ENCODE measurements at regions not wholly inside any gene's neighbourhood (a gene's known extent, or its start where the extent isn't known, plus 50 kb on each side); places are given as distances from the start of the nearest gene placed in this dataset.

GRCh38 chr18:56468396-56468795 lies 170.0 kb downstream of the TXNL1 start:
- Histone ChIP-seq H3K4me3 (no peak overlapping the region), H3F3A (ENCODE audit: low read depth) (no peaks in the 10 kb centered on the region), H2AFZ (replicated peaks) (no peak overlapping the region), H3K79me2 (ENCODE audit: low read depth) (no peaks in the 10 kb centered on the region), H3K27me3 (no peaks in the 10 kb centered on the region), H3K9ac (no peak overlapping the region), H3K9me3 (ENCODE audit: low read depth) (no peaks in the 10 kb centered on the region), H3K4me2 (no peak overlapping the region), H4K20me1 (ENCODE audit: low read depth) (no peaks in the 10 kb centered on the region), H3K4me1 (no peaks in the 10 kb centered on the region), H3K27ac (no peak overlapping the region), H3K36me3 (no peaks in the 10 kb centered on the region)
- TF ChIP-seq EZH2 (IDR thresholded peaks at IDR 0.05) (no peak), CTCF (IDR thresholded peaks at IDR 0.05) (no peak), EZH2phosphoT487 (IDR thresholded peaks at IDR 0.05) (no peak)
- no peak overlapping the region for H3K4me3 Mint-ChIP-seq
- no peaks in the 10 kb centered on the region for H3K27me3 Mint-ChIP-seq (ENCODE audit: insufficient read depth, low read depth)
- no peak overlapping the region for H3K27ac Mint-ChIP-seq
- no peak for DNase-seq (ENCODE audit: low spot score)
- H3K36me3 Mint-ChIP-seq, result no peaks in the 10 kb centered on the region
- H3K9me3 Mint-ChIP-seq, result peaks cover 12% of the 10 kb centered on the region
- peaks cover 3% of the 10 kb centered on the region for H3K4me1 Mint-ChIP-seq

- no peaks in the 10 kb centered on the region for H3K9me3 ChIP-seq (ENCODE audit: low read depth)
- Mint-ChIP-seq H3K4me1 (no peaks in the 10 kb centered on the region), H3K4me3 (no peak overlapping the region), H3K27ac (no peak overlapping the region), H3K36me3 (no peaks in the 10 kb centered on the region), H3K27me3 (ENCODE audit: insufficient read depth, low read depth) (peaks cover 2% of the 10 kb centered on the region), H3K9me3 (peaks cover 12% of the 10 kb centered on the region)
- H3F3A ChIP-seq (ENCODE audit: low read depth), result no peaks in the 10 kb centered on the region
- no peaks in the 10 kb centered on the region for H3K27me3 ChIP-seq
- no peak overlapping the region for H3K27ac ChIP-seq
- no peak overlapping the region for H3K4me3 ChIP-seq
- TF ChIP-seq EZH2 (IDR thresholded peaks at IDR 0.05), result no peak
- no peak for TF ChIP-seq EZH2phosphoT487 (IDR thresholded peaks at IDR 0.05)
- TF ChIP-seq CTCF (IDR thresholded peaks at IDR 0.05), result no peak
- H3K79me2 ChIP-seq (ENCODE audit: low read depth), result no peaks in the 10 kb centered on the region
- H3K4me2 ChIP-seq, result no peak overlapping the region
- H3K9ac ChIP-seq, result no peak overlapping the region
- no peak for DNase-seq (ENCODE audit: low spot score)
- H2AFZ ChIP-seq (replicated peaks), result no peak overlapping the region
- H4K20me1 ChIP-seq (ENCODE audit: low read depth), result no peaks in the 10 kb centered on the region
- H3K4me1 ChIP-seq, result no peaks in the 10 kb centered on the region
- no peaks in the 10 kb centered on the region for H3K36me3 ChIP-seq
These were observed 176.1 kb downstream of the TXNL1 start for GRCh38 chr18:56462276-56462675.

GRCh38 chr18:56461151-56461550 lies 177.2 kb downstream of the TXNL1 start:
- Mint-ChIP-seq H3K4me3 (no peak overlapping the region), H3K27ac (no peak overlapping the region), H3K9me3 (peaks cover 12% of the 10 kb centered on the region), H3K4me1 (no peaks in the 10 kb centered on the region), H3K27me3 (ENCODE audit: insufficient read depth, low read depth) (peaks cover 2% of the 10 kb centered on the region), H3K36me3 (no peaks in the 10 kb centered on the region)
- DNase-seq (ENCODE audit: low spot score), result no peak
- H2AFZ ChIP-seq (replicated peaks), result no peak overlapping the region
- no peak overlapping the region for H3K9ac ChIP-seq
- H3K4me3 ChIP-seq, result no peak overlapping the region
- no peaks in the 10 kb centered on the region for H4K20me1 ChIP-seq (ENCODE audit: low read depth)
- H3K4me1 ChIP-seq, result no peaks in the 10 kb centered on the region
- no peaks in the 10 kb centered on the region for H3K9me3 ChIP-seq (ENCODE audit: low read depth)
- H3K27me3 ChIP-seq, result no peaks in the 10 kb centered on the region
- H3K4me2 ChIP-seq, result no peak overlapping the region
- no peak overlapping the region for H3K27ac ChIP-seq
- no peaks in the 10 kb centered on the region for H3K36me3 ChIP-seq
- no peaks in the 10 kb centered on the region for H3K79me2 ChIP-seq (ENCODE audit: low read depth)
- TF ChIP-seq EZH2phosphoT487 (IDR thresholded peaks at IDR 0.05), result no peak
- TF ChIP-seq CTCF (IDR thresholded peaks at IDR 0.05), result no peak
- H3F3A ChIP-seq (ENCODE audit: low read depth), result no peaks in the 10 kb centered on the region

GRCh38 chr18:56460581-56460980 lies 177.8 kb downstream of the TXNL1 start:
- no peak overlapping the region for H3K4me3 ChIP-seq
- no peaks in the 10 kb centered on the region for H3K9me3 ChIP-seq (ENCODE audit: low read depth)
- Mint-ChIP-seq H3K4me1 (no peaks in the 10 kb centered on the region), H3K36me3 (no peaks in the 10 kb centered on the region), H3K4me3 (no peak overlapping the region), H3K27ac (no peak overlapping the region), H3K9me3 (peaks cover 7% of the 10 kb centered on the region), H3K27me3 (ENCODE audit: insufficient read depth, low read depth) (peaks cover 2% of the 10 kb centered on the region)
- H3K79me2 ChIP-seq (ENCODE audit: low read depth), result no peaks in the 10 kb centered on the region
- no peaks in the 10 kb centered on the region for H4K20me1 ChIP-seq (ENCODE audit: low read depth)
- H3K27me3 ChIP-seq, result no peaks in the 10 kb centered on the region
- no peak overlapping the region for H3K9ac ChIP-seq
- H2AFZ ChIP-seq (replicated peaks), result no peak overlapping the region
- H3K4me2 ChIP-seq, result no peak overlapping the region
- TF ChIP-seq EZH2phosphoT487 (IDR thresholded peaks at IDR 0.05), result no peak
- TF ChIP-seq EZH2 (IDR thresholded peaks at IDR 0.05), result no peak
- no peak for TF ChIP-seq CTCF (IDR thresholded peaks at IDR 0.05)
- no peaks in the 10 kb centered on the region for H3K36me3 ChIP-seq
- H3K4me1 ChIP-seq, result no peaks in the 10 kb centered on the region
- H3F3A ChIP-seq (ENCODE audit: low read depth), result no peaks in the 10 kb centered on the region
- H3K27ac ChIP-seq, result no peak overlapping the region
- no peak for DNase-seq (ENCODE audit: low spot score)
